ENCODE measurements at regions not wholly inside any gene's neighbourhood (a gene's known extent, or its start where the extent isn't known, plus 50 kb on each side); places are given as distances from the start of the nearest gene placed in this dataset.

GRCh38 chr3:22979581-22979980 is 223.5 kb upstream of the UBE2E2 start:
- no peaks in the 10 kb centered on the region for H3K9me3 ChIP-seq (ENCODE audit: insufficient read depth, low read length)
- no peaks in the 10 kb centered on the region for H3K36me3 ChIP-seq (ENCODE audit: low read length)
- no peak overlapping the region for H3K9ac ChIP-seq (ENCODE audit: low read length)
- TF ChIP-seq CTCF (IDR thresholded peaks at IDR 0.05; ENCODE audit: insufficient read depth, low read length, poor library complexity, severe bottlenecking) = no peak
- no peak for TF ChIP-seq EZH2phosphoT487 (conservative IDR thresholded peaks at IDR 0.05; ENCODE audit: low read length)
- H3F3A ChIP-seq (ENCODE audit: insufficient read depth) = no peaks in the 10 kb centered on the region
- no peak overlapping the region for H3K4me3 ChIP-seq (ENCODE audit: insufficient read depth, low read length, poor library complexity, severe bottlenecking)
- no peaks in the 10 kb centered on the region for H3K79me2 ChIP-seq (ENCODE audit: insufficient read depth, low read length)
- H3K4me2 ChIP-seq (ENCODE audit: low read depth, low read length, poor library complexity, severe bottlenecking) = no peak overlapping the region
- H2AFZ ChIP-seq (ENCODE audit: low read depth, low read length, severe bottlenecking) = no peak overlapping the region
- H4K20me1 ChIP-seq (ENCODE audit: low read depth, low read length) = no peaks in the 10 kb centered on the region
- H3K9me2 ChIP-seq (replicated peaks; ENCODE audit: insufficient read depth, low read length) = no peaks in the 10 kb centered on the region
- H3K27me3 ChIP-seq (ENCODE audit: low read length) = no peaks in the 10 kb centered on the region
- no peak overlapping the region for H3K27ac ChIP-seq (ENCODE audit: low read depth, low read length)

- no peaks in the 10 kb centered on the region for H4K20me1 ChIP-seq (ENCODE audit: low read depth, low read length)
- no peaks in the 10 kb centered on the region for H3K9me3 ChIP-seq (ENCODE audit: insufficient read depth, low read length)
- no peaks in the 10 kb centered on the region for H3K27me3 ChIP-seq (ENCODE audit: low read length)
- no peaks in the 10 kb centered on the region for H3K36me3 ChIP-seq (ENCODE audit: low read length)
- H3K9ac ChIP-seq (ENCODE audit: low read length) = no peak overlapping the region
- H3K4me3 ChIP-seq (ENCODE audit: insufficient read depth, low read length, poor library complexity, severe bottlenecking) = no peak overlapping the region
- no peaks in the 10 kb centered on the region for H3K79me2 ChIP-seq (ENCODE audit: insufficient read depth, low read length)
- H3F3A ChIP-seq (ENCODE audit: insufficient read depth) = no peaks in the 10 kb centered on the region
- H3K9me2 ChIP-seq (replicated peaks; ENCODE audit: insufficient read depth, low read length) = no peaks in the 10 kb centered on the region
- no peak overlapping the region for H3K27ac ChIP-seq (ENCODE audit: low read depth, low read length)
- H2AFZ ChIP-seq (ENCODE audit: low read depth, low read length, severe bottlenecking) = no peak overlapping the region
- H3K4me2 ChIP-seq (ENCODE audit: low read depth, low read length, poor library complexity, severe bottlenecking) = no peak overlapping the region
- no peak for TF ChIP-seq EZH2phosphoT487 (conservative IDR thresholded peaks at IDR 0.05; ENCODE audit: low read length)
- TF ChIP-seq CTCF (IDR thresholded peaks at IDR 0.05; ENCODE audit: insufficient read depth, low read length, poor library complexity, severe bottlenecking) = no peak
These were observed 222.8 kb upstream of the UBE2E2 start for GRCh38 chr3:22980346-22980745.

- Histone ChIP-seq H3K9ac (ENCODE audit: low read length) (no peak overlapping the region), H3K9me2 (replicated peaks; ENCODE audit: insufficient read depth, low read length) (no peaks in the 10 kb centered on the region), H3K9me3 (ENCODE audit: insufficient read depth, low read length) (no peaks in the 10 kb centered on the region), H3K36me3 (ENCODE audit: low read length) (no peaks in the 10 kb centered on the region), H3F3A (ENCODE audit: insufficient read depth) (no peaks in the 10 kb centered on the region), H2AFZ (ENCODE audit: low read depth, low read length, severe bottlenecking) (no peak overlapping the region), H3K27me3 (ENCODE audit: low read length) (no peaks in the 10 kb centered on the region), H3K27ac (ENCODE audit: low read depth, low read length) (no peak overlapping the region), H3K79me2 (ENCODE audit: insufficient read depth, low read length) (no peaks in the 10 kb centered on the region), H3K4me2 (ENCODE audit: low read depth, low read length, poor library complexity, severe bottlenecking) (no peak overlapping the region), H4K20me1 (ENCODE audit: low read depth, low read length) (no peaks in the 10 kb centered on the region), H3K4me3 (ENCODE audit: insufficient read depth, low read length, poor library complexity, severe bottlenecking) (no peak overlapping the region)
- TF ChIP-seq CTCF (IDR thresholded peaks at IDR 0.05; ENCODE audit: insufficient read depth, low read length, poor library complexity, severe bottlenecking) (no peak), EZH2phosphoT487 (conservative IDR thresholded peaks at IDR 0.05; ENCODE audit: low read length) (no peak)
These were observed 222.0 kb upstream of the UBE2E2 start for GRCh38 chr3:22981166-22981565.

- Histone ChIP-seq H3K9me3 (ENCODE audit: insufficient read depth, low read length) (no peaks in the 10 kb centered on the region), H3F3A (ENCODE audit: insufficient read depth) (no peaks in the 10 kb centered on the region), H3K36me3 (ENCODE audit: low read length) (no peaks in the 10 kb centered on the region), H3K4me3 (ENCODE audit: insufficient read depth, low read length, poor library complexity, severe bottlenecking) (no peak overlapping the region), H3K9me2 (replicated peaks; ENCODE audit: insufficient read depth, low read length) (no peaks in the 10 kb centered on the region), H3K27ac (ENCODE audit: low read depth, low read length) (no peak overlapping the region), H3K9ac (ENCODE audit: low read length) (no peak overlapping the region), H3K27me3 (ENCODE audit: low read length) (no peaks in the 10 kb centered on the region), H3K4me2 (ENCODE audit: low read depth, low read length, poor library complexity, severe bottlenecking) (no peak overlapping the region), H4K20me1 (ENCODE audit: low read depth, low read length) (no peaks in the 10 kb centered on the region), H3K79me2 (ENCODE audit: insufficient read depth, low read length) (no peaks in the 10 kb centered on the region), H2AFZ (ENCODE audit: low read depth, low read length, severe bottlenecking) (no peak overlapping the region)
- TF ChIP-seq CTCF (IDR thresholded peaks at IDR 0.05; ENCODE audit: insufficient read depth, low read length, poor library complexity, severe bottlenecking) (no peak), EZH2phosphoT487 (conservative IDR thresholded peaks at IDR 0.05; ENCODE audit: low read length) (no peak)
These were observed 221.3 kb upstream of the UBE2E2 start for GRCh38 chr3:22981861-22982260.
